ENCODE measurements at regions not wholly inside any gene's neighbourhood (a gene's known extent, or its start where the extent isn't known, plus 50 kb on each side); places are given as distances from the start of the nearest gene placed in this dataset.
"Not testable (repeated sequence)": the region's sequence is repeated elsewhere in the genome, so short reads cannot be mapped to it uniquely, and the experiment has no call there.

GRCh38 chr20:11180186-11180585 lies 506.4 kb upstream of the JAG1 start:
- ChIA-PET CTCF (no interaction called here), POLR2A (no interaction called here)
- H3K36me3 Mint-ChIP-seq: peaks cover 18% of the 10 kb centered on the region
- H3K27ac Mint-ChIP-seq: no peak overlapping the region
- DNase-seq (ENCODE audit: low spot score) (no peak), ATAC-seq (no peak)
- no peaks in the 10 kb centered on the region for H3K4me1 Mint-ChIP-seq
- H3K27me3 Mint-ChIP-seq (ENCODE audit: low read depth): no peaks in the 10 kb centered on the region
- no peak overlapping the region for H3K4me3 Mint-ChIP-seq
- peaks cover 37% of the 10 kb centered on the region for H3K9me3 Mint-ChIP-seq
- TF ChIP-seq, protein P1, sequence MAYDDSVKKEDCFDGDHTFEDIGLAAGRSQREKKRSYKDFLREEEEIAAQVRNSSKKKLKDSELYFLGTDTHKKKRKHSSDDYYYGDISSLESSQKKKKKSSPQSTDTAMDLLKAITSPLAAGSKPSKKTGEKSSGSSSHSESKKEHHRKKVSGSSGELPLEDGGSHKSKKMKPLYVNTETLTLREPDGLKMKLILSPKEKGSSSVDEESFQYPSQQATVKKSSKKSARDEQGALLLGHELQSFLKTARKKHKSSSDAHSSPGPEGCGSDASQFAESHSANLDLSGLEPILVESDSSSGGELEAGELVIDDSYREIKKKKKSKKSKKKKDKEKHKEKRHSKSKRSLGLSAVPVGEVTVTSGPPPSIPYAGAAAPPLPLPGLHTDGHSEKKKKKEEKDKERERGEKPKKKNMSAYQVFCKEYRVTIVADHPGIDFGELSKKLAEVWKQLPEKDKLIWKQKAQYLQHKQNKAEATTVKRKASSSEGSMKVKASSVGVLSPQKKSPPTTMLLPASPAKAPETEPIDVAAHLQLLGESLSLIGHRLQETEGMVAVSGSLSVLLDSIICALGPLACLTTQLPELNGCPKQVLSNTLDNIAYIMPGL (CRISPR knock-in tag; IDR thresholded peaks at IDR 0.05): no peak
- TF ChIP-seq CREM (CRISPR knock-in tag; IDR thresholded peaks at IDR 0.05) (no peak), ZNF232 (CRISPR knock-in tag; IDR thresholded peaks at IDR 0.05) (no peak), MXD4 (CRISPR knock-in tag; IDR thresholded peaks at IDR 0.05; ENCODE audit: borderline replicate concordance) (no peak), HMGA2 (CRISPR knock-in tag; IDR thresholded peaks at IDR 0.05) (no peak), TEAD1 (CRISPR knock-in tag; IDR thresholded peaks at IDR 0.05) (no peak)
- TF ChIP-seq, protein P2, sequence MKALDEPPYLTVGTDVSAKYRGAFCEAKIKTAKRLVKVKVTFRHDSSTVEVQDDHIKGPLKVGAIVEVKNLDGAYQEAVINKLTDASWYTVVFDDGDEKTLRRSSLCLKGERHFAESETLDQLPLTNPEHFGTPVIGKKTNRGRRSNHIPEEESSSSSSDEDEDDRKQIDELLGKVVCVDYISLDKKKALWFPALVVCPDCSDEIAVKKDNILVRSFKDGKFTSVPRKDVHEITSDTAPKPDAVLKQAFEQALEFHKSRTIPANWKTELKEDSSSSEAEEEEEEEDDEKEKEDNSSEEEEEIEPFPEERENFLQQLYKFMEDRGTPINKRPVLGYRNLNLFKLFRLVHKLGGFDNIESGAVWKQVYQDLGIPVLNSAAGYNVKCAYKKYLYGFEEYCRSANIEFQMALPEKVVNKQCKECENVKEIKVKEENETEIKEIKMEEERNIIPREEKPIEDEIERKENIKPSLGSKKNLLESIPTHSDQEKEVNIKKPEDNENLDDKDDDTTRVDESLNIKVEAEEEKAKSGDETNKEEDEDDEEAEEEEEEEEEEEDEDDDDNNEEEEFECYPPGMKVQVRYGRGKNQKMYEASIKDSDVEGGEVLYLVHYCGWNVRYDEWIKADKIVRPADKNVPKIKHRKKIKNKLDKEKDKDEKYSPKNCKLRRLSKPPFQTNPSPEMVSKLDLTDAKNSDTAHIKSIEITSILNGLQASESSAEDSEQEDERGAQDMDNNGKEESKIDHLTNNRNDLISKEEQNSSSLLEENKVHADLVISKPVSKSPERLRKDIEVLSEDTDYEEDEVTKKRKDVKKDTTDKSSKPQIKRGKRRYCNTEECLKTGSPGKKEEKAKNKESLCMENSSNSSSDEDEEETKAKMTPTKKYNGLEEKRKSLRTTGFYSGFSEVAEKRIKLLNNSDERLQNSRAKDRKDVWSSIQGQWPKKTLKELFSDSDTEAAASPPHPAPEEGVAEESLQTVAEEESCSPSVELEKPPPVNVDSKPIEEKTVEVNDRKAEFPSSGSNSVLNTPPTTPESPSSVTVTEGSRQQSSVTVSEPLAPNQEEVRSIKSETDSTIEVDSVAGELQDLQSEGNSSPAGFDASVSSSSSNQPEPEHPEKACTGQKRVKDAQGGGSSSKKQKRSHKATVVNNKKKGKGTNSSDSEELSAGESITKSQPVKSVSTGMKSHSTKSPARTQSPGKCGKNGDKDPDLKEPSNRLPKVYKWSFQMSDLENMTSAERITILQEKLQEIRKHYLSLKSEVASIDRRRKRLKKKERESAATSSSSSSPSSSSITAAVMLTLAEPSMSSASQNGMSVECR (CRISPR knock-in tag; IDR thresholded peaks at IDR 0.05; ENCODE audit: borderline replicate concordance): no peak
- TF ChIP-seq, protein P3, sequence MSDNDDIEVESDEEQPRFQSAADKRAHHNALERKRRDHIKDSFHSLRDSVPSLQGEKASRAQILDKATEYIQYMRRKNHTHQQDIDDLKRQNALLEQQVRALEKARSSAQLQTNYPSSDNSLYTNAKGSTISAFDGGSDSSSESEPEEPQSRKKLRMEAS (CRISPR knock-in tag; IDR thresholded peaks at IDR 0.05): no peak

DNA sequence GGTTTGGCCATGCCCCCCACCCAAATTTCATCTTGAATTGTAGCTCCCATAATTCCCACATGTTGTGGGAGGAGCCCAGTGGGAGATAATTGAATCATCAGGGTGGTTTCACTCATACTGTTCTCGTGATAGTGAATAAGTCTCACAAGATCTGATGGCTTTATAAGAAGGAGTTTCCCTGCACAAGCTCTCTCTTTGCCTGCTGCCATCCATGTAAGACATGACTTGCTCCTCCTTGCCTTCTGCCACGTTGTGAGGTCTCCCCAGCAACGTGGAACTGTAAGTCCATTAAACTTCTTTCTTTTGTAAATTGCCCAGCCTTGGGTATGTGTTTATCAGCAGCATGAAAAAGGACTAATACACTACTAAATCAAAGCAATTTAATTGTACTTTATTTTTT lies 507.3 kb upstream of the JAG1 start:
- ATAC-seq; H3K4me3 Mint-ChIP-seq; H3K27ac Mint-ChIP-seq; DNase-seq (ENCODE audit: low spot score); H3K27me3 Mint-ChIP-seq (ENCODE audit: low read depth); CTCF ChIA-PET; H3K4me1 Mint-ChIP-seq; POLR2A ChIA-PET: not testable (repeated sequence)
- peaks cover 20% of the 10 kb centered on the region for H3K36me3 Mint-ChIP-seq
- peaks cover 42% of the 10 kb centered on the region for H3K9me3 Mint-ChIP-seq

GRCh38 chr20:11181966-11182365 lies 508.2 kb upstream of the JAG1 start:
- POLR2A ChIA-PET: no interaction called here
- CTCF ChIA-PET: no interaction called here
- H3K4me1 Mint-ChIP-seq: no peaks in the 10 kb centered on the region
- no peak overlapping the region for H3K27ac Mint-ChIP-seq
- H3K4me3 Mint-ChIP-seq: no peak overlapping the region
- H3K36me3 Mint-ChIP-seq: peaks cover 20% of the 10 kb centered on the region
- no peak for ATAC-seq
- no peak for DNase-seq (ENCODE audit: low spot score)
- H3K27me3 Mint-ChIP-seq (ENCODE audit: low read depth): no peaks in the 10 kb centered on the region
- H3K9me3 Mint-ChIP-seq: peaks cover 44% of the 10 kb centered on the region
- TF ChIP-seq CDX4 (CRISPR knock-in tag; IDR thresholded peaks at IDR 0.05; ENCODE audit: borderline replicate concordance) (no peak), PRRX2 (CRISPR knock-in tag; IDR thresholded peaks at IDR 0.05) (no peak), ZNF219 (CRISPR knock-in tag; IDR thresholded peaks at IDR 0.05; ENCODE audit: borderline replicate concordance) (no peak), EMX1 (CRISPR knock-in tag; IDR thresholded peaks at IDR 0.05) (no peak), ZNF138 (CRISPR knock-in tag; conservative IDR thresholded peaks at IDR 0.05) (no peak), ZNF263 (CRISPR knock-in tag; IDR thresholded peaks at IDR 0.05; ENCODE audit: low read depth) (no peak), NR1H2 (CRISPR knock-in tag; IDR thresholded peaks at IDR 0.05) (no peak)
- TF ChIP-seq, protein P4, sequence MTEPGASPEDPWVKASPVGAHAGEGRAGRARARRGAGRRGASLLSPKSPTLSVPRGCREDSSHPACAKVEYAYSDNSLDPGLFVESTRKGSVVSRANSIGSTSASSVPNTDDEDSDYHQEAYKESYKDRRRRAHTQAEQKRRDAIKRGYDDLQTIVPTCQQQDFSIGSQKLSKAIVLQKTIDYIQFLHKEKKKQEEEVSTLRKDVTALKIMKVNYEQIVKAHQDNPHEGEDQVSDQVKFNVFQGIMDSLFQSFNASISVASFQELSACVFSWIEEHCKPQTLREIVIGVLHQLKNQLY (CRISPR knock-in tag; IDR thresholded peaks at IDR 0.05): no peak
- TF ChIP-seq, protein P5, sequence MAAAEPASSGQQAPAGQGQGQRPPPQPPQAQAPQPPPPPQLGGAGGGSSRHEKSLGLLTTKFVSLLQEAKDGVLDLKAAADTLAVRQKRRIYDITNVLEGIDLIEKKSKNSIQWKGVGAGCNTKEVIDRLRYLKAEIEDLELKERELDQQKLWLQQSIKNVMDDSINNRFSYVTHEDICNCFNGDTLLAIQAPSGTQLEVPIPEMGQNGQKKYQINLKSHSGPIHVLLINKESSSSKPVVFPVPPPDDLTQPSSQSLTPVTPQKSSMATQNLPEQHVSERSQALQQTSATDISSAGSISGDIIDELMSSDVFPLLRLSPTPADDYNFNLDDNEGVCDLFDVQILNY (CRISPR knock-in tag; IDR thresholded peaks at IDR 0.05): no peak
- TF ChIP-seq, protein P1 (CRISPR knock-in tag; IDR thresholded peaks at IDR 0.05): no peak
- TF ChIP-seq, protein P2 (CRISPR knock-in tag; IDR thresholded peaks at IDR 0.05; ENCODE audit: borderline replicate concordance): no peak
